K562 (cell line): ENCODE measurements at regions not wholly inside any gene's neighbourhood (a gene's known extent, or its start where the extent isn't known, plus 50 kb on each side); places are given as distances from the start of the nearest gene placed in this dataset.

Experiments used
- ATAC-seq: fragments of 200-7000 bp; cut with Tn5 transposase; 3 replicates; pipeline ENCODE4 v1.9.1; 2020; ENCODE audit warnings: moderate library complexity
- BruUV-seq: library from RNA; stranded (reverse); fragments of 400-500 nt; replicated peaks from 2 replicates; lab custom pipeline; 2021; lab: Mats Ljungman, UMichigan
- CTCF ChIA-PET: fragments of 300-600 bp; formaldehyde crosslinking; extraction: SDS; loops from one replicate; lab custom pipeline; 2021; ENCODE audit warnings: low intra/inter-chr PET ratio; lab: Yijun Ruan, JAX
- POLR2A ChIA-PET: fragments of 300-600, 350-650 bp; sonication (Branson Sonifier 250); formaldehyde crosslinking; extraction: SDS; loops from one replicate; lab custom pipeline; 2021; ENCODE audit warnings: antibody characterized with exemption, inconsistent platforms; lab: Yijun Ruan, JAX
- DNase-seq, 4 experiments: peaks; one replicate each; pipeline versions ENCODE4 v3.0.0 to v3.0.0-alpha.2; 2011 to 2018; ENCODE audit warnings: low spot score in 3 of 4, mixed read lengths in 3 of 4; ENCODE audit errors: extremely low read depth in 1 of 4
- FAIRE-seq: peaks from 2 replicates; lab custom pipeline; 2011; peaks lifted over from hg19 to GRCh38; lab: Jason Lieb, UNC
- H2AFZ ChIP-seq: 2 replicates; pipeline ENCODE4 v1.6.0; 2011; ENCODE audit warnings: low read depth, low read length, control low read depth, inconsistent platforms
- H3K27ac ChIP-seq: fragments of 200-600 bp; 3 replicates; pipeline ENCODE4 v1.8.0; 2011; ENCODE audit warnings: low read depth, mild to moderate bottlenecking, control low read depth, inconsistent platforms, low read length, moderate library complexity, mixed read lengths; ENCODE audit errors: extremely low read depth
- H3K27me3 ChIP-seq, 2 experiments: fragments of 300-600 bp in 1 of 2; 2 replicates in 1 of 2; 3 replicates in 1 of 2; pipeline versions ENCODE4 v1.6.0 to v1.8.0; 2011; ENCODE audit warnings: inconsistent platforms in 2 of 2, low read length in 2 of 2, mild to moderate bottlenecking in 1 of 2, mixed read lengths in 1 of 2, moderate library complexity in 1 of 2; ENCODE audit not compliant: control insufficient read depth in 2 of 2, insufficient read depth in 2 of 2
- H3K36me3 ChIP-seq: fragments of 300-600 bp; 3 replicates; pipeline ENCODE4 v1.8.0; 2011; ENCODE audit warnings: mild to moderate bottlenecking, low read length, inconsistent platforms; ENCODE audit not compliant: control insufficient read depth, insufficient read depth
- H3K4me1 ChIP-seq, 2 experiments: fragments of 200-600 bp in 1 of 2; replicated peaks in 1 of 2; 2 replicates in 1 of 2; 3 replicates in 1 of 2; pipeline versions ENCODE4 v1.5.1 to v1.8.0; 2011; ENCODE audit warnings: inconsistent platforms in 2 of 2, low read length in 2 of 2, mild to moderate bottlenecking in 1 of 2, mixed read lengths in 1 of 2, moderate library complexity in 1 of 2; ENCODE audit not compliant: control insufficient read depth in 2 of 2, insufficient read depth in 2 of 2
- H3K4me2 ChIP-seq: 2 replicates; pipeline ENCODE4 v1.6.1; 2011; ENCODE audit warnings: low read length, control low read depth, inconsistent platforms, mixed read lengths; ENCODE audit not compliant: insufficient read depth
- H3K4me3 ChIP-seq: fragments of 200-600 bp; sonication (generic), shearing (Covaris generic); 2 replicates; pipeline ENCODE4 v1.5.1; 2016; ENCODE audit warnings: control low read depth, inconsistent platforms
- H3K79me2 ChIP-seq: fragments of 200-600 bp; 3 replicates; pipeline ENCODE4 v1.8.0; 2011; ENCODE audit warnings: low read length, inconsistent platforms; ENCODE audit not compliant: control insufficient read depth, insufficient read depth
- H3K9ac ChIP-seq, 2 experiments: 2 replicates each; pipeline versions ENCODE4 v1.6.0 to v1.6.1; 2011; ENCODE audit warnings: low read depth in 2 of 2, low read length in 2 of 2, control low read depth in 1 of 2, inconsistent platforms in 1 of 2, mild to moderate bottlenecking in 1 of 2, mixed read lengths in 1 of 2; ENCODE audit not compliant: insufficient read depth in 1 of 2
- H3K9me1 ChIP-seq: one replicate; pipeline ENCODE4 v1.6.0; 2011; ENCODE audit warnings: inconsistent platforms, mild to moderate bottlenecking, low read length, moderate library complexity; ENCODE audit not compliant: control insufficient read depth, insufficient read depth
- H3K9me3 ChIP-seq: replicated peaks from 2 replicates; pipeline ENCODE4 v1.5.1; 2011; ENCODE audit warnings: low read depth, low read length, inconsistent platforms; ENCODE audit not compliant: control insufficient read depth, insufficient read depth
- H4K20me1 ChIP-seq: replicated peaks from 2 replicates; pipeline ENCODE4 v1.6.1; 2011; ENCODE audit warnings: low read length, inconsistent platforms, mixed read lengths; ENCODE audit not compliant: control insufficient read depth, insufficient read depth
- EP400 ChIP-seq: fragments of 450-650 bp; IDR thresholded peaks from 2 replicates; pipeline ENCODE4 v1.6.1; 2017; ENCODE audit warnings: antibody characterized with exemption, mild to moderate bottlenecking, moderate library complexity
- GABPB2 ChIP-seq: fragments of 250-450 bp; sonication (Bioruptor Pico); conservative IDR thresholded peaks from 2 replicates; pipeline ENCODE4 v1.5.1; 2021; ENCODE audit warnings: mild to moderate bottlenecking
- HSF4 ChIP-seq: fragments of 250-450 bp; sonication (Bioruptor Pico); IDR thresholded peaks from 2 replicates; pipeline ENCODE4 v2.1.2; 2022; ENCODE audit warnings: mild to moderate bottlenecking, moderate library complexity, borderline replicate concordance
- NR2C2 ChIP-seq, 2 experiments: fragments of 200-800 bp in 1 of 2; sonication (Bioruptor generic) in 1 of 2; sonication (generic) in 1 of 2; formaldehyde crosslinking in 1 of 2; IDR thresholded peaks; 2 replicates each; pipeline versions ENCODE4 v1.6.1 to v1.8.0; 2016 to 2022; ENCODE audit warnings: mild to moderate bottlenecking in 1 of 2, missing compliant biosample characterization in 1 of 2, missing genetic modification characterization in 1 of 2, missing genetic modification reagents in 1 of 2
- PPARD ChIP-seq: fragments of 250-450 bp; sonication (Bioruptor Pico); IDR thresholded peaks from 2 replicates; pipeline ENCODE4 v1.8.0; 2022; ENCODE audit warnings: inconsistent platforms, mild to moderate bottlenecking, moderate library complexity
- PURB ChIP-seq: sonication (generic); formaldehyde crosslinking; IDR thresholded peaks from 2 replicates; pipeline ENCODE4 v1.9.0; 2021; ENCODE audit warnings: low read depth, mild to moderate bottlenecking, missing genetic modification reagents
- RHOXF2B ChIP-seq: fragments of 250-450 bp; sonication (Bioruptor Pico); conservative IDR thresholded peaks from 2 replicates; pipeline ENCODE4 v1.5.1; 2021
- TFAM ChIP-seq: fragments of 250-450 bp; sonication (Bioruptor Pico); conservative IDR thresholded peaks from 2 replicates; pipeline ENCODE4 v1.5.0; 2021; ENCODE audit warnings: mild to moderate bottlenecking, moderate library complexity
- ZBTB17 ChIP-seq: fragments of 450-650 bp; formaldehyde crosslinking; IDR thresholded peaks from 2 replicates; pipeline ENCODE4 v1.4.0; 2020; ENCODE audit warnings: mild to moderate bottlenecking
- ZNF445 ChIP-seq: fragments of 250-450 bp; sonication (Bioruptor Pico); IDR thresholded peaks from 2 replicates; pipeline ENCODE4 v1.4.0; 2020; ENCODE audit warnings: low read depth, mild to moderate bottlenecking, moderate library complexity
- ZNF584 ChIP-seq: fragments of 200-800 bp; sonication (Bioruptor generic); IDR thresholded peaks from 2 replicates; pipeline ENCODE4 v1.6.1; 2016; ENCODE audit warnings: low read depth, mild to moderate bottlenecking, missing genetic modification characterization, missing compliant biosample characterization
- ZNF830 ChIP-seq: fragments of 250-450 bp; sonication (Bioruptor Pico); IDR thresholded peaks from 2 replicates; pipeline ENCODE4 v1.5.0; 2021; ENCODE audit warnings: mild to moderate bottlenecking
- WGBS: fragments of 100-300 bp; shearing (Covaris generic); methylation state at CpG from one replicate; pipeline ENCODE4 v1.1.6; 2016; ENCODE audit warnings: low coverage, mixed read lengths; ENCODE audit not compliant: insufficient coverage; ENCODE audit errors: missing lambda C conversion rate; 5-methylcytosine and 5-hydroxymethylcytosine counted together
- in situ Hi-C: fragments of 300-500 bp; cut with MboI; formaldehyde crosslinking; loops from 4 replicates; pipeline ENCODE4 v1.15.0; 2018; ENCODE audit warnings: inconsistent platforms, mixed read lengths
- intact Hi-C: fragments of 100-400 bp; cut with micrococcal nuclease; formaldehyde crosslinking; loops from 2 replicates; pipeline ENCODE4 v1.14.2; 2022

DNA sequence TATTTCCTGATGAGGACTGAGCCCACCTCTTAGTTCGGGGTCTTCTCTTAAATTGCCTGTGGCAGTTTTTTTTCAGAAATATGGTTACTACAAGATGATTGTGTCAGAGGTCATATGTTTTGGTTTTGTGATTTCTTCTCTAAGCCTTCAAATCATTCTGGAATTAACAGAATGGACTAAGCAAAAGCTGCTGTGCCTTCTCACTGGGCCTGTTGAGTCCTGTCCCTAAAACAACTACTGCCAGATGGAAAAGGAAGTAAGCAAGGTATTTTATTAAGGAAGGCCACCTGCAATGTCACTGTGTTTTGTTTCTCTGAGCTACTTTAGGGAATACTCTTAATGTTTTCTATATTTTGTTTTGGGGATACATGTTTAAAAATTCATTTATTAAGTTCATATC is 470.8 kb downstream of the PCDH20 start:
- no peak for FAIRE-seq
- in situ Hi-C loops = no loop called here
- no peaks in the 10 kb centered on the region for H3K27me3 ChIP-seq
- H3K4me2 ChIP-seq = no peak overlapping the region
- no peak for DNase-seq
- CTCF ChIA-PET = no interaction called here
- 0% methylated on average over 1 of the region's 1 CpG for WGBS
- no peak for ATAC-seq
- H3K4me1 ChIP-seq = no peaks in the 10 kb centered on the region
- BruUV-seq = no TSS peak
- no peaks in the 10 kb centered on the region for H4K20me1 ChIP-seq
- no peak overlapping the region for H3K27ac ChIP-seq
- intact Hi-C loops = no loop called here
- H3K36me3 ChIP-seq = no peaks in the 10 kb centered on the region
- TF ChIP-seq EP400 = no peak
- no peak for TF ChIP-seq PPARD (CRISPR knock-in tag)
- no peak for TF ChIP-seq ZNF445 (CRISPR knock-in tag)
- no peak for TF ChIP-seq ZNF584 (CRISPR knock-in tag)
- TF ChIP-seq ZNF830 = no peak
- TF ChIP-seq GABPB2 = no peak
- no peak for TF ChIP-seq RHOXF2B
- TF ChIP-seq PURB = no peak
- no peak for TF ChIP-seq ZBTB17 (CRISPR knock-in tag)
- no peak for TF ChIP-seq TFAM (CRISPR knock-in tag)
- TF ChIP-seq HSF4 (CRISPR knock-in tag) = no peak
- no peak for TF ChIP-seq NR2C2 (CRISPR knock-in tag; IDR thresholded peaks at IDR 0.05)
- no peak for TF ChIP-seq NR2C2 (tag; IDR thresholded peaks at IDR 0.05)
- TF ChIP-seq, all 486 proteins: peak for 0
- Histone ChIP-seq H3K9me1 (no peaks in the 10 kb centered on the region), H3K9ac (no peak overlapping the region), H3K79me2 (no peaks in the 10 kb centered on the region), H3K4me3 (no peak overlapping the region), H2AFZ (no peak overlapping the region), H3K9me3 (no peaks in the 10 kb centered on the region)
- POLR2A ChIA-PET = no interaction called here
